ENCODE measurements at regions not wholly inside any gene's neighbourhood (a gene's known extent, or its start where the extent isn't known, plus 50 kb on each side); places are given as distances from the start of the nearest gene placed in this dataset.

DNA sequence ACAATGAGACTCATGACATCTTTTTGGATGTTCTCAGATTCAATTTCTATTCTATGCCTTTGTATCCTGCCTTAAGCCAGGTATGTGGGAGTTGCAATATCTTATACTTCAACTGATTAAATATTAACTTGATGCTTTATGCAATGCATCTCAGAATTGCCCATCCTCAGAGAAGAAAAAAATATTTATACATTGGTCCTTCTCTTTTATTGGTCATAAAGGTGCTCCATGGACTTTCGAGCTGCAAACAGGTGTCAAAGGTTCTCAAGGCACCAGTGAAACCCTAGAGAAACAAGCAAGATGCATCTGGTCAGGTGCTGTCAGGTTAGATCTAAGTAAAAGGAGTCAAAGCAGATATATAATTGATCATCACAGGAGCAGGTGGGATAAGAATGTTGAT is 690.5 kb downstream of the PLCL1 start:
- H3K9ac ChIP-seq (ENCODE audit: low read length in 2 of 2): no peak overlapping the region
- H3K36me3 ChIP-seq (ENCODE audit: control insufficient read depth in 2 of 2, insufficient read depth in 2 of 2, low read length in 2 of 2): no peaks in the 10 kb centered on the region
- no peaks in the 10 kb centered on the region for H3K9me3 ChIP-seq (ENCODE audit: control insufficient read depth in 2 of 2, low read length in 2 of 2)
- H3K27me3 ChIP-seq (ENCODE audit: control insufficient read depth in 1 of 2, insufficient read depth in 2 of 2, low read length in 2 of 2): no peaks in the 10 kb centered on the region
- no peak overlapping the region for H3K4me3 ChIP-seq (ENCODE audit: low read length in 2 of 2)
- H3K4me1 ChIP-seq (ENCODE audit: control insufficient read depth, insufficient read depth, low read length): no peaks in the 10 kb centered on the region
- H3K27ac ChIP-seq (ENCODE audit: low read length): no peak overlapping the region

DNA sequence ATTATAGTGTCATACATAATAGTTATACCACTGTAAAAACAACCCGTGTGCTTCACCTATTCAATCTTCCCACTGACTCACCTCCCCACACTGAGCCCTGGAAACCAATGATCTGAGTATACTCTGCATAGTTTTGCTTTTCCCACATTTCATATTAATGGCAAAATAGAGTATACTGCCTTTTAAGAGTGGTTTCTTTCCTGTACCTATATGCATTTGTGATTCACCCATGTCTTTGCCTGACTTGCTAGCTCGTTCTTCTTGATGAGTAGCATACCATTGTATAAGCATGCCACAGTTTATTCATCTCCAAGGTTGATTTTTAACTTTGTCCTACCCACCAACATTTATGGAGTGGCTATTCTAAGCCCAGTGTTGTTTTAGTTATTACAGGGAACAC is 686.4 kb downstream of the PLCL1 start:
- H3K4me3 ChIP-seq (ENCODE audit: low read length in 2 of 2): no peak overlapping the region
- H3K27ac ChIP-seq (ENCODE audit: low read length): no peak overlapping the region
- no peaks in the 10 kb centered on the region for H3K36me3 ChIP-seq (ENCODE audit: control insufficient read depth in 2 of 2, insufficient read depth in 2 of 2, low read length in 2 of 2)
- no peaks in the 10 kb centered on the region for H3K4me1 ChIP-seq (ENCODE audit: control insufficient read depth, insufficient read depth, low read length)
- no peak overlapping the region for H3K9ac ChIP-seq (ENCODE audit: low read length in 2 of 2)
- H3K9me3 ChIP-seq (ENCODE audit: control insufficient read depth in 2 of 2, low read length in 2 of 2): no peaks in the 10 kb centered on the region
- no peaks in the 10 kb centered on the region for H3K27me3 ChIP-seq (ENCODE audit: control insufficient read depth in 1 of 2, insufficient read depth in 2 of 2, low read length in 2 of 2)

DNA sequence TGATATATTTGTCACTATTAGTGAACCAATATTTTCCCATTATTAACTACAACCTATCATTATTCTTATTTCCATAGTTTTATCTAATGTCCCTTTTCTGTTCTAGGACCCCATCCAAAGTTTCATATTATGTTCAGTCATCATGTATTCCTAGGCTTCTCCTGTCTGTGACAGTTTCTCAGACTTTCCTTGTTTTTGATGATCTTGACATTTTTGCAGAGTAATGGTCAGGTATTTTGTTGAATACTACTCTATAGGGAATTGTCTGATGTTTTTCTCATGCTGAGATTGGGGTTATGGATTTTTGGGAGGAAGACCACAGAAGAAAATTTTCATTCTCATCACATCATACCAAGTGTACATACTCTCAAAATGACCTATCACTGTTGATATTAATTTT is 684.6 kb downstream of the PLCL1 start:
- Histone ChIP-seq H3K27ac (ENCODE audit: low read length) (no peak overlapping the region), H3K9ac (ENCODE audit: low read length in 2 of 2) (no peak overlapping the region), H3K36me3 (ENCODE audit: control insufficient read depth in 2 of 2, insufficient read depth in 2 of 2, low read length in 2 of 2) (no peaks in the 10 kb centered on the region), H3K4me1 (ENCODE audit: control insufficient read depth, insufficient read depth, low read length) (no peaks in the 10 kb centered on the region), H3K27me3 (ENCODE audit: control insufficient read depth in 1 of 2, insufficient read depth in 2 of 2, low read length in 2 of 2) (no peaks in the 10 kb centered on the region), H3K4me3 (ENCODE audit: low read length in 2 of 2) (no peak overlapping the region), H3K9me3 (ENCODE audit: control insufficient read depth in 2 of 2, low read length in 2 of 2) (no peaks in the 10 kb centered on the region)

DNA sequence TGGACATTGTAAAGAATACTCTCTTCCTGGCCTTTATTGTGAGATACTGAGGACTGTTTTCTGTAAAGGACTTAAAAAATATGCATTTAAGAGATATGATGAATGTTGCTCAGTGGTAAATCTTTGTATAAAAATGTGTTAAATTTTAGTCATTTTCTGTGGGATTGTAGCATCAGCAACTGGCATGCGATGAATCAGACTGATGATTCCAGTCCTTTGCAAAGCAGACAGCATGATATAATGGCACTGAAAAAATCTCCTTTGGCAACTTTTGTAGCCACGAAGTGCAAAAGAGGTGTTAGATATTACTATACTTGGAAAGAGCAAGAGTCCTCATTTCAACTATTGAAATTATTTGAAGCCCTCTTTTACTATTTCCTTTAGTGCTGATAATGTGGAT is 678.7 kb downstream of the PLCL1 start:
- no peak overlapping the region for H3K27ac ChIP-seq (ENCODE audit: low read length)
- no peaks in the 10 kb centered on the region for H3K36me3 ChIP-seq (ENCODE audit: control insufficient read depth in 2 of 2, insufficient read depth in 2 of 2, low read length in 2 of 2)
- no peak overlapping the region for H3K4me3 ChIP-seq (ENCODE audit: low read length in 2 of 2)
- H3K9me3 ChIP-seq (ENCODE audit: control insufficient read depth in 2 of 2, low read length in 2 of 2): no peaks in the 10 kb centered on the region
- H3K9ac ChIP-seq (ENCODE audit: low read length in 2 of 2): no peak overlapping the region
- no peaks in the 10 kb centered on the region for H3K27me3 ChIP-seq (ENCODE audit: control insufficient read depth in 1 of 2, insufficient read depth in 2 of 2, low read length in 2 of 2)
- no peaks in the 10 kb centered on the region for H3K4me1 ChIP-seq (ENCODE audit: control insufficient read depth, insufficient read depth, low read length)

DNA sequence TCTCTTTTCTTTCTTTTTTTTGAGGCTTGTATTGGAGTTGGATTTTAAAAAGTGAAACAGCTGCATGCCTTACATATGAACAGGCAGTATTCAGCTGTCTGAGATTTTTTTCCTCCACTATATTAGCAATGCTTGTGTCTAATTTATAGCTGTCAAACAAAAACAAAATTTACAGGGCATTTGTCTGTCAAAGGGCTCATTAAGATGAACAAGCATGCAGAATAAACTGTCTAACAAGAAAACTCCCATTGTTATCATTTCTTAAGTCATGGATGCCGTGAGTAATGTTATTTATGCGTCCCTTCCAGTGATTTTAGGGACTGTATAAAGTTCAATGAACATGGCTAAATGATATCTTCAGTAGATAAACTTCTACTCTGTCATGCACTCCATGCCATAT is 674.7 kb downstream of the PLCL1 start:
- no peak overlapping the region for H3K27ac ChIP-seq (ENCODE audit: low read length)
- no peaks in the 10 kb centered on the region for H3K27me3 ChIP-seq (ENCODE audit: control insufficient read depth in 1 of 2, insufficient read depth in 2 of 2, low read length in 2 of 2)
- H3K9ac ChIP-seq (ENCODE audit: low read length in 2 of 2): no peak overlapping the region
- H3K9me3 ChIP-seq (ENCODE audit: control insufficient read depth in 2 of 2, low read length in 2 of 2): no peaks in the 10 kb centered on the region
- no peak overlapping the region for H3K4me3 ChIP-seq (ENCODE audit: low read length in 2 of 2)
- H3K4me1 ChIP-seq (ENCODE audit: control insufficient read depth, insufficient read depth, low read length): no peaks in the 10 kb centered on the region
- H3K36me3 ChIP-seq (ENCODE audit: control insufficient read depth in 2 of 2, insufficient read depth in 2 of 2, low read length in 2 of 2): no peaks in the 10 kb centered on the region

DNA sequence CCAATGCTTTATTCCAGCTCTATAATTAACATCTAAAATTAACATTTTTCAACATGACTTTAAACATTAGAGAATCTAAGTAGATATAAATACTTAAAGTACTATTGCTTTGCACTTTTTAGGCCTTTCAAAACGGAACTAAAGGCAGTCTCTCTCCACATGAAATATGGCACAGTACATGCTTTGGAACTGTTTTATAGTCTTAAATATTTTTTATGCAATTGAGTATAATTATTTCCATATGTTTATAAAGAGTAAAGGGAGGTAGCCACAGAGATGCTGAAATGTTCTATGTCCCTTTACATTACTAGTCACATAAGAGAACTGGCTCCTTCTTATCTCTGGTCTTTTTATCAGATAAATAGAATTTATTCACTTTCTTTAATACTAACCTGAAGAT is 674.0 kb downstream of the PLCL1 start:
- no peaks in the 10 kb centered on the region for H3K36me3 ChIP-seq (ENCODE audit: control insufficient read depth in 2 of 2, insufficient read depth in 2 of 2, low read length in 2 of 2)
- no peak overlapping the region for H3K9ac ChIP-seq (ENCODE audit: low read length in 2 of 2)
- H3K4me1 ChIP-seq (ENCODE audit: control insufficient read depth, insufficient read depth, low read length): no peaks in the 10 kb centered on the region
- no peak overlapping the region for H3K27ac ChIP-seq (ENCODE audit: low read length)
- no peaks in the 10 kb centered on the region for H3K9me3 ChIP-seq (ENCODE audit: control insufficient read depth in 2 of 2, low read length in 2 of 2)
- H3K27me3 ChIP-seq (ENCODE audit: control insufficient read depth in 1 of 2, insufficient read depth in 2 of 2, low read length in 2 of 2): no peaks in the 10 kb centered on the region
- H3K4me3 ChIP-seq (ENCODE audit: low read length in 2 of 2): no peak overlapping the region

DNA sequence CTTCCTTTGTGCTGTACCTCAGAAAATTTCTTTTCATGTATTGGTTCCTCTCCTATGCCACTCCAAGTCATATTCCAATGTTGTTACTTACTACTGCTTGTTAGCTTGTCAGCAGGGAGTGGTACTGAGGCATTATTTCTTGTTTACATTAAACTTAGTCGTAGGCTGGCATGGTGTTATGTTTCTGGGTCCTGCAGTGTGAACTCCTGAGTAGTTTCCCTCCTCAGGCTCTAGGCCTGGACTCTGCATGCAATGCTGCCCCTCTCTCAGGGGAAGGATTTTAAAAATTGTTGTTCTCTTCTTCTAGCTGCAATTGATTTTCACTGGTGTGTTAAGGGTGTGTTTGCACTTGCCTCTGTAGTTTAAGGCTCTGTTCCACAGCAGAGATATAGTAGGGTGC is 671.6 kb downstream of the PLCL1 start:
- no peaks in the 10 kb centered on the region for H3K9me3 ChIP-seq (ENCODE audit: control insufficient read depth in 2 of 2, low read length in 2 of 2)
- H3K9ac ChIP-seq (ENCODE audit: low read length in 2 of 2): no peak overlapping the region
- H3K27me3 ChIP-seq (ENCODE audit: control insufficient read depth in 1 of 2, insufficient read depth in 2 of 2, low read length in 2 of 2): no peaks in the 10 kb centered on the region
- H3K4me1 ChIP-seq (ENCODE audit: control insufficient read depth, insufficient read depth, low read length): no peaks in the 10 kb centered on the region
- H3K4me3 ChIP-seq (ENCODE audit: low read length in 2 of 2): no peak overlapping the region
- H3K36me3 ChIP-seq (ENCODE audit: control insufficient read depth in 2 of 2, insufficient read depth in 2 of 2, low read length in 2 of 2): no peaks in the 10 kb centered on the region
- no peak overlapping the region for H3K27ac ChIP-seq (ENCODE audit: low read length)

DNA sequence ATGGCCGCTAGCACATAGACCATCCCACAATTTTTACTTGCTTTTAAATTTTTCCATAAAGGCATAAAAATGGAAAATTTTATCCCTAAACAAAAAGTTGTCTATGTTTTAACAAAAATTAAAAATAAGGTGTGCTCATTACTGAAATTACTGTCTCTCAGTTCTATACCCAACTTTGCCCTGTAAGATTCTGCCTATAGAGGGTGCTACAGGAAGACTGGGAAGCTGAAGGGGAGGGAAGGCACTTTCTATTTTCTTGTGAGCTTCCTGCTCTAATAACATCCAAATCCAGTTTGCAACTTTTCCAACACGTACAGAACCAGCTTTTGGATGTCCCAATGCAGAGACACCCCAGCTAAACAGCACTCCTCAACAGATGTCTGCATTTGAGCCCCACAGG is 666.9 kb downstream of the PLCL1 start:
- Histone ChIP-seq H3K9me3 (ENCODE audit: control insufficient read depth in 2 of 2, low read length in 2 of 2) (no peaks in the 10 kb centered on the region), H3K9ac (ENCODE audit: low read length in 2 of 2) (no peak overlapping the region), H3K27me3 (ENCODE audit: control insufficient read depth in 1 of 2, insufficient read depth in 2 of 2, low read length in 2 of 2) (no peaks in the 10 kb centered on the region), H3K27ac (ENCODE audit: low read length) (no peak overlapping the region), H3K36me3 (ENCODE audit: control insufficient read depth in 2 of 2, insufficient read depth in 2 of 2, low read length in 2 of 2) (no peaks in the 10 kb centered on the region), H3K4me3 (ENCODE audit: low read length in 2 of 2) (no peak overlapping the region), H3K4me1 (ENCODE audit: control insufficient read depth, insufficient read depth, low read length) (no peaks in the 10 kb centered on the region)

DNA sequence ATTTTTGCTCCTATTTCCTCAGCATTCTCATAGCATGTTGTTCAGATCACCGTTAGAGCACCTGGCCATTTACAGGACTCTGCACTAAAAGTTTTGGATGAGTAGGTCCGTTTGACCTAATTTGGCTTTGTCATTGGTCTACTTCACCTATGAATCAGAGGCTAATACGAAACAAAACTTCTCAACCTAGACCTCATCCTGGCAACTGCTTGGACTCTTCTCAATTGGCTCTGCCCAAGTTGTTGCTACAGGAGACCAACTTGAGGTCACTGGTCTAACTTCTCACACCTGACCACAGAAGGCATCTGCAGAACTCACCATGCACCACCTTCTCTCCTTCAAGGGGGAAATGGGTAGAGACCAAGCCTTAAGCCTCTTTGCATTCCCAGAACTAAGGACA is 663.7 kb downstream of the PLCL1 start:
- no peaks in the 10 kb centered on the region for H3K27me3 ChIP-seq (ENCODE audit: control insufficient read depth in 1 of 2, insufficient read depth in 2 of 2, low read length in 2 of 2)
- H3K27ac ChIP-seq (ENCODE audit: low read length): no peak overlapping the region
- H3K4me1 ChIP-seq (ENCODE audit: control insufficient read depth, insufficient read depth, low read length): no peaks in the 10 kb centered on the region
- no peak overlapping the region for H3K9ac ChIP-seq (ENCODE audit: low read length in 2 of 2)
- no peaks in the 10 kb centered on the region for H3K36me3 ChIP-seq (ENCODE audit: control insufficient read depth in 2 of 2, insufficient read depth in 2 of 2, low read length in 2 of 2)
- H3K4me3 ChIP-seq (ENCODE audit: low read length in 2 of 2): no peak overlapping the region
- H3K9me3 ChIP-seq (ENCODE audit: control insufficient read depth in 2 of 2, low read length in 2 of 2): no peaks in the 10 kb centered on the region

DNA sequence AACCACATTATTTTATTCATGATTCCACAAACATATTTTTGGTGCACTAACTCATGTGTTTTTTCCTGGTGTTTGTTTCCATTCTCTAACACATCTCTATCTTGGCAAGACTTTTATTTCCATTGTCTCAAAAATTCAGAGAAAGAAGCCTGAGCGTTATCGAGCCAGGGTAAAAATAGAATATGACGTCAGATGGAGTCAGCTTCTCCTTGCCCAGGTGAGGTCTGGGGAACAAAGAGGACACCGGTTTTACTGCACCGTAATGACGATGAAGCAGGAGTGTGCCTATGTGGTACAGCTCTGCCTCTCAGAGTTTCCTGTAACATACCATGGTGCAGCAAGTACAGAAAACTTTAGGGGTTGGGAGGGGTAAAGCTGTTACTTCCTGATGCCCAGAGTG is 661.6 kb downstream of the PLCL1 start:
- Histone ChIP-seq H3K9ac (ENCODE audit: low read length in 2 of 2) (no peak overlapping the region), H3K27ac (ENCODE audit: low read length) (no peak overlapping the region), H3K4me3 (ENCODE audit: low read length in 2 of 2) (no peak overlapping the region), H3K27me3 (ENCODE audit: control insufficient read depth in 1 of 2, insufficient read depth in 2 of 2, low read length in 2 of 2) (no peaks in the 10 kb centered on the region), H3K9me3 (ENCODE audit: control insufficient read depth in 2 of 2, low read length in 2 of 2) (no peaks in the 10 kb centered on the region), H3K36me3 (ENCODE audit: control insufficient read depth in 2 of 2, insufficient read depth in 2 of 2, low read length in 2 of 2) (no peaks in the 10 kb centered on the region), H3K4me1 (ENCODE audit: control insufficient read depth, insufficient read depth, low read length) (no peaks in the 10 kb centered on the region)

DNA sequence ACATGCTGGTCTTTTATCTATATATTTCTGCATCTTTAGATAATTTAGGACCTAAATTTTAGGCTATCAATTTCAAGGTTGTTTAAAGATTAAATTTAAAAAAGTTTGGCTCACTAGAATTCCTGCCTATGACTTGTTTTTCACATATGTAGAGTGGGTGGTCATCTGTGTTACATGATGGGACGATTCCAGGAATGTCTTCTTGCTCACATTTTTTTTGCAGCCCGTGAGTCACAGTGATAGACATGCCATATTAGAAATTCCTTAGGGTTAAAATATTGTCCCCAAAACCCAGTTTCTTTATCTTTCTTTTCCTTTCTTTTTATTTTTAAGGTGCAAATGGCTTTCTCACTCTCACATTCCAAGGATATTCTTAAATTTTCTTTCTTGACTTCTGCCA is 652.0 kb downstream of the PLCL1 start:
- Histone ChIP-seq H3K4me3 (ENCODE audit: low read length in 2 of 2) (no peak overlapping the region), H3K27me3 (ENCODE audit: control insufficient read depth in 1 of 2, insufficient read depth in 2 of 2, low read length in 2 of 2) (no peaks in the 10 kb centered on the region), H3K4me1 (ENCODE audit: control insufficient read depth, insufficient read depth, low read length) (no peaks in the 10 kb centered on the region), H3K36me3 (ENCODE audit: control insufficient read depth in 2 of 2, insufficient read depth in 2 of 2, low read length in 2 of 2) (no peaks in the 10 kb centered on the region), H3K9me3 (ENCODE audit: control insufficient read depth in 2 of 2, low read length in 2 of 2) (no peaks in the 10 kb centered on the region), H3K9ac (ENCODE audit: low read length in 2 of 2) (no peak overlapping the region), H3K27ac (ENCODE audit: low read length) (no peak overlapping the region)

DNA sequence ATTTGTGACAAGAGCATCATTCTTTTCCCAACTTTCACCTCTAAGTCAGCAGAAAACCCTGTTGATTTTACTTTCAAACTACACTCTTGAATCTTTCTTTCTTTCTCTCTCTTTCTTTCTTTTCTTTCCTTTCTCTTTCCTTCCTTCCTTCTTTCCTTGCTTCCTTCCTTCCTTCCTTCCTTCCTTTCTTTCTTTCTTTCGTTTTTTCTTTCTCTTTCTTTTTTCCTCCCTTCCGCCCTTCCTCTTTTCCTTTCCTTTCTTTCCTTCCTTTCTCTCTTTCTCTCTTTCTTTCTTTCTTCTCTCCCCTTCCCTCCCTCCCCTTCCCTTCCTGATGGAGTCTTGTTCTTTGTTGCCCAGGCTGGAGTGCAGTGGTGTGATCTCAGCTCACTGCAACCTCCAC is 649.5 kb downstream of the PLCL1 start:
- H3K27ac ChIP-seq (ENCODE audit: low read length): no peak overlapping the region
- H3K36me3 ChIP-seq (ENCODE audit: control insufficient read depth in 2 of 2, insufficient read depth in 2 of 2, low read length in 2 of 2): no peaks in the 10 kb centered on the region
- no peak overlapping the region for H3K4me3 ChIP-seq (ENCODE audit: low read length in 2 of 2)
- no peaks in the 10 kb centered on the region for H3K27me3 ChIP-seq (ENCODE audit: control insufficient read depth in 1 of 2, insufficient read depth in 2 of 2, low read length in 2 of 2)
- H3K4me1 ChIP-seq (ENCODE audit: control insufficient read depth, insufficient read depth, low read length): no peaks in the 10 kb centered on the region
- no peak overlapping the region for H3K9ac ChIP-seq (ENCODE audit: low read length in 2 of 2)
- no peaks in the 10 kb centered on the region for H3K9me3 ChIP-seq (ENCODE audit: control insufficient read depth in 2 of 2, low read length in 2 of 2)

Data from stomach smooth muscle (tissue), 2 donors.